ENCODE measurements at regions not wholly inside any gene's neighbourhood (a gene's known extent, or its start where the extent isn't known, plus 50 kb on each side); places are given as distances from the start of the nearest gene placed in this dataset.

DNA sequence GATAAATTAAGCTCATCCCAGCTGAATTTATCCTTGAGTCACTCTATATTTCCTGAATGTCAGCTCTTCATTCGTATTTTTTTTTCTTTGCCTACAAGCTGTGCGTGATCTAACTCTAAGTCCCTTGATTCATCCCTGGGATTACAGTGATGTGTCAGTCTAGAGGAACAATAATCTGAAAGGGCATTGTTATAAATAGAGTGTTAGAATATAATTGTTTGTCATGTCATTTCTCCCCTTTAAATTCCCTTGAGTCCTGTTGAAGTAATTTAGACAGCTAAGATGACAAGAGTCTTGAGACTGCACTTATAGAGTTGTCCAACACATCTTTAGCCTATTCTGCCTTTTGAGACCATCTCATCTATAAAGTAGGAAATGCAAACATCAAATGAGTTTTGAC lies 621.8 kb downstream of the ZIC1 start:
- TF ChIP-seq, protein P1, sequence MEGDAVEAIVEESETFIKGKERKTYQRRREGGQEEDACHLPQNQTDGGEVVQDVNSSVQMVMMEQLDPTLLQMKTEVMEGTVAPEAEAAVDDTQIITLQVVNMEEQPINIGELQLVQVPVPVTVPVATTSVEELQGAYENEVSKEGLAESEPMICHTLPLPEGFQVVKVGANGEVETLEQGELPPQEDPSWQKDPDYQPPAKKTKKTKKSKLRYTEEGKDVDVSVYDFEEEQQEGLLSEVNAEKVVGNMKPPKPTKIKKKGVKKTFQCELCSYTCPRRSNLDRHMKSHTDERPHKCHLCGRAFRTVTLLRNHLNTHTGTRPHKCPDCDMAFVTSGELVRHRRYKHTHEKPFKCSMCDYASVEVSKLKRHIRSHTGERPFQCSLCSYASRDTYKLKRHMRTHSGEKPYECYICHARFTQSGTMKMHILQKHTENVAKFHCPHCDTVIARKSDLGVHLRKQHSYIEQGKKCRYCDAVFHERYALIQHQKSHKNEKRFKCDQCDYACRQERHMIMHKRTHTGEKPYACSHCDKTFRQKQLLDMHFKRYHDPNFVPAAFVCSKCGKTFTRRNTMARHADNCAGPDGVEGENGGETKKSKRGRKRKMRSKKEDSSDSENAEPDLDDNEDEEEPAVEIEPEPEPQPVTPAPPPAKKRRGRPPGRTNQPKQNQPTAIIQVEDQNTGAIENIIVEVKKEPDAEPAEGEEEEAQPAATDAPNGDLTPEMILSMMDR (IDR thresholded peaks at IDR 0.05; ENCODE audit: partially characterized antibody, unreplicated experiment) = no peak
- Mint-ChIP-seq H3K27me3 (ENCODE audit: unreplicated experiment) (no peaks in the 10 kb centered on the region), H3K9me3 (ENCODE audit: unreplicated experiment) (no peaks in the 10 kb centered on the region), H3K4me3 (ENCODE audit: unreplicated experiment) (no peak overlapping the region), H3K36me3 (ENCODE audit: unreplicated experiment) (no peaks in the 10 kb centered on the region), H3K4me1 (ENCODE audit: low read depth, unreplicated experiment) (no peaks in the 10 kb centered on the region), H3K27ac (ENCODE audit: unreplicated experiment) (no peak overlapping the region)
- DNase-seq = no peak

DNA sequence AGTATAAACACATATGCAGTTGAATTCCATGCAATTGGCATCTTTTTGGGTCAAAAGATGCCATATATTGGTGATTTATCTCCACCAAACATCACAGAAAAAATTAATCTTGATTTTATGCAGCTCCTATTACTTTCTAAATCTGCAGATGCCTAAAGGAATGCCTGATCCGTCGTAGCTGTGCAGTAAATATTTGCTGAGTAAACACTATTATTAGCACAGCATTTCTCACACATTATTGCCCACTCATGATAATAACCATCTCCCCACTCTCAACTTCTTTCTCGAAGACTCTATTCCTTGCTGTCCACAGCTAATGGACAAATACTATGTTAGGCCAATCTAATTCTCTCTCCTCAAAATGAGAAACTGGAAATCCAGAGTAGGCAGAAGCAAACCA lies 625.2 kb downstream of the ZIC1 start:
- Mint-ChIP-seq H3K9me3 (ENCODE audit: unreplicated experiment) (no peaks in the 10 kb centered on the region), H3K27me3 (ENCODE audit: unreplicated experiment) (peaks cover 2% of the 10 kb centered on the region), H3K4me1 (ENCODE audit: low read depth, unreplicated experiment) (peaks cover 9% of the 10 kb centered on the region), H3K36me3 (ENCODE audit: unreplicated experiment) (no peaks in the 10 kb centered on the region), H3K4me3 (ENCODE audit: unreplicated experiment) (no peak overlapping the region), H3K27ac (ENCODE audit: unreplicated experiment) (no peak overlapping the region)
- DNase-seq = no peak
- TF ChIP-seq, protein P1 (IDR thresholded peaks at IDR 0.05; ENCODE audit: partially characterized antibody, unreplicated experiment) = no peak

DNA sequence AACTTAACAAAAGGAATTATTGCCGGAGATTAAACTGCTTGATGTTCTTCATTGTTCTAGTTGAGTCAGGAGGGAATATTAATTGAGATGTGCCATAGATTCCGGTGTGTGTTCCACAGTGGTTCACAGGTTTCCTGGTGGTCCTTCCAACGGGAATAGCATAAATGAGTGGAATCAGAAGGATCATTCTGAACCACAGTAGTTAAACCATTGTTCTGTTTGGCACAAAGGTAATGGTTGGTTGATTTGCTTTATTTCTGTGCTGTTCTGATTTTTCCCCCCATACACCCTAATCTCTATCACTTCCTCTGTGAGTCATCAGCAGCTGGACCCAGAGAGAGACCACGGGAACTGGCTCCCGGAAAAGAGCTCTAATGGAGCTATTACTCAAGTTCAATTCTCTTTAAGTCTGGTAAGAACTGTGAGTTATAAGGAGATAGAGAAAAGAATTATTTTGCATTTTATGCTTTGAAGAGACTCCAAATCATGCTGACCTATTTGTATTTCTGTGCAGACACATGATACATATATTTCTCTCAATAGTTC lies 627.2 kb downstream of the ZIC1 start:
- Mint-ChIP-seq H3K36me3 (ENCODE audit: unreplicated experiment) (no peaks in the 10 kb centered on the region), H3K4me3 (ENCODE audit: unreplicated experiment) (no peak overlapping the region), H3K9me3 (ENCODE audit: unreplicated experiment) (no peaks in the 10 kb centered on the region), H3K27me3 (ENCODE audit: unreplicated experiment) (peaks cover 2% of the 10 kb centered on the region), H3K27ac (ENCODE audit: unreplicated experiment) (no peak overlapping the region), H3K4me1 (ENCODE audit: low read depth, unreplicated experiment) (peaks cover 9% of the 10 kb centered on the region)
- DNase-seq = no peak
- TF ChIP-seq, protein P1 (IDR thresholded peaks at IDR 0.05; ENCODE audit: partially characterized antibody, unreplicated experiment) = no peak

DNA sequence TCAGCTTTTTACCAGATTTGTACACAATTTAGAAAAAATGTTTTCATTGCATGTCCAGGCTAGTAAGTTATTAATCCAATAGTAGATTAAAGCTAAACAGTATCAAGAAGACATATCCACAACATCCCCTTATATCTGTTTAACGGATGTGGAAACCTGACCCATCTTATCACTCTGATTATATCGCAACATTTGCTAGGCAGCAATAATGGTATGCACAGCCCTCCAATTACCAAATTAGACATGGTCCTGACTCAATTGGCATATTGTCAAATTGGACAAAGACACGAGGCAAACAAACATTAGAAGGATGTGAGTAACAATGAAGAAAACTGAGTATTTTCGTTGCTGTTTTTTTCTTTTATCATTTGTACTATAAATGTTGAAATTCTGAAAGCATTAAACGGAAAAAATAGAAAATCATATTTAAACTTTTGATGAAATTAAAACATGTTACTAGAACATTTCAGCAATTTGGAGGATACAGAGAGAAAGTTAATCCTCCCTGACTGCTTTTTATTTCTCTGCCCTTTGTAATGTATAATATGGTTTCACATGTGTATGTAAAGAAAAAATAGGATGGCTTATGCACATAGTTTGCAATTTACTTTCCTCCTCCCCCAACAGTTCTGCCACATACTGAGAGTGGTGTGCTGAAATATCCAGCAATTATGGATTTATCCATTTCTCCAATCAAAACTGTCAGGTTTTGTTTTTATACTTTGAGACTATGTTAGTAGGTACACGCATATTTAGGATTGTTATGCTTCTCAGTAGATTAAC lies 633.7 kb downstream of the ZIC1 start:
- TF ChIP-seq, protein P1 (IDR thresholded peaks at IDR 0.05; ENCODE audit: partially characterized antibody, unreplicated experiment) = no peak
- no peaks in the 10 kb centered on the region for H3K9me3 Mint-ChIP-seq (ENCODE audit: unreplicated experiment)

DNA sequence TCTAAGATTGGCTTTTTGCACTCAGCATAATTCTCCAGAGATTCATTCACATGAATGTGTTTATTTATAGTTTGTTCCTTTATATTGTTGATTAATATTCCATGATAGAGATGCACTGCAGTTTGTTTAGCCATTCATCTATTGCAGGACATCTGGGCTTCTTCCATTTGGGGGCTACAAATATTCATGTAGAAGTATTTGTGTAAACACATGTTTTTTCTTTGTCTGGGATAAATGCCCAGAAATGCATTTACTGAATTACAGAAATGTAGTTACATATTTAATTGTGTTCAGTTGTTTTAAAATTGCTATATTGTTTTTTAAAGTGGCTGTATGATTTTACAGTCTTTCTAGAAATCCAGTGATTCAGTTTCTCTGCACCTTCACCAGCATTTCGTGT lies 635.0 kb downstream of the ZIC1 start:
- TF ChIP-seq, protein P1 (IDR thresholded peaks at IDR 0.05; ENCODE audit: partially characterized antibody, unreplicated experiment) = no peak
- no peaks in the 10 kb centered on the region for H3K27me3 Mint-ChIP-seq (ENCODE audit: unreplicated experiment)
- no peak overlapping the region for H3K27ac Mint-ChIP-seq (ENCODE audit: unreplicated experiment)

More for the DNA sequence above, 633.7 kb downstream of the ZIC1 start:
- DNase-seq = no peak
- H3K27ac Mint-ChIP-seq (ENCODE audit: unreplicated experiment) = no peak overlapping the region
- H3K27me3 Mint-ChIP-seq (ENCODE audit: unreplicated experiment) = no peaks in the 10 kb centered on the region
- no peak overlapping the region for H3K4me3 Mint-ChIP-seq (ENCODE audit: unreplicated experiment)
- H3K36me3 Mint-ChIP-seq (ENCODE audit: unreplicated experiment) = no peaks in the 10 kb centered on the region
- no peaks in the 10 kb centered on the region for H3K4me1 Mint-ChIP-seq (ENCODE audit: low read depth, unreplicated experiment)

More for the DNA sequence above, 635.0 kb downstream of the ZIC1 start:
- Mint-ChIP-seq H3K36me3 (ENCODE audit: unreplicated experiment) (no peaks in the 10 kb centered on the region), H3K9me3 (ENCODE audit: unreplicated experiment) (no peaks in the 10 kb centered on the region), H3K4me1 (ENCODE audit: low read depth, unreplicated experiment) (no peaks in the 10 kb centered on the region), H3K4me3 (ENCODE audit: unreplicated experiment) (no peak overlapping the region)
- no peak for DNase-seq
